Fibroblast of the aortic adventitia (primary cell): ENCODE measurements at regions not wholly inside any gene's neighbourhood (a gene's known extent, or its start where the extent isn't known, plus 50 kb on each side); places are given as distances from the start of the nearest gene placed in this dataset.
"Not testable (repeated sequence)": the region's sequence is repeated elsewhere in the genome, so short reads cannot be mapped to it uniquely, and the experiment has no call there.

Experiments
- DNase-seq: peaks from one replicate; pipeline ENCODE4 v3.0.0-alpha.2; 2010; ENCODE audit warnings: low read depth
- H3K4me3 ChIP-seq: 2 replicates; pipeline ENCODE4 v1.5.1; 2011; ENCODE audit warnings: low read depth, mild to moderate bottlenecking, control low read depth, low read length, moderate library complexity
- CTCF ChIP-seq: IDR thresholded peaks from 2 replicates; pipeline ENCODE4 v1.5.1; 2011; ENCODE audit warnings: mild to moderate bottlenecking, low read length, control low read depth, inconsistent platforms; ENCODE audit not compliant: insufficient read depth

GRCh38 chr1:14426854-14427253 is 171.6 kb upstream of the KAZN start:
- no peak for DNase-seq
- no peak for TF ChIP-seq CTCF
- H3K4me3 ChIP-seq, result no peak overlapping the region

- no peak for TF ChIP-seq CTCF
- DNase-seq, result no peak
- H3K4me3 ChIP-seq, result no peak overlapping the region
These were observed 168.9 kb upstream of the KAZN start for GRCh38 chr1:14429577-14429976.

- H3K4me3 ChIP-seq, DNase-seq: not testable (repeated sequence)
These were observed 165.8 kb upstream of the KAZN start for GRCh38 chr1:14432728-14433127.

GRCh38 chr1:14435368-14436023 is 163.0 kb upstream of the KAZN start:
- no peak for DNase-seq
- TF ChIP-seq CTCF, result no peak
- no peak overlapping the region for H3K4me3 ChIP-seq

GRCh38 chr1:14437417-14437918 is 161.0 kb upstream of the KAZN start:
- DNase-seq, result no peak
- TF ChIP-seq CTCF, result no peak
- no peak overlapping the region for H3K4me3 ChIP-seq

- no peak for DNase-seq
- no peak for TF ChIP-seq CTCF
- no peak overlapping the region for H3K4me3 ChIP-seq
These were observed 160.2 kb upstream of the KAZN start for GRCh38 chr1:14438127-14438769.

- DNase-seq, result no peak
These were observed 159.5 kb upstream of the KAZN start for GRCh38 chr1:14439015-14439414.

More at GRCh38 chr1:14439015-14439414, 159.5 kb upstream of the KAZN start:
- no peak for TF ChIP-seq CTCF
- H3K4me3 ChIP-seq, result no peak overlapping the region
